Trophoblast cell (in vitro differentiated cells and primary cell): ENCODE measurements at regions not wholly inside any gene's neighbourhood (a gene's known extent, or its start where the extent isn't known, plus 50 kb on each side); places are given as distances from the start of the nearest gene placed in this dataset.

Experiments used
- DNase-seq, 2 donors: peaks; one replicate each; pipeline ENCODE4 v3.0.0-alpha.2; 2016
- H2AFZ ChIP-seq: 2 replicates; pipeline ENCODE4 v1.6.1; 2013; ENCODE audit warnings: low read length, moderate library complexity, mild to moderate bottlenecking; ENCODE audit not compliant: insufficient read depth, poor library complexity
- H2AK5ac ChIP-seq: 2 replicates; pipeline ENCODE4 v1.6.1; 2013; ENCODE audit warnings: mild to moderate bottlenecking, low read length
- H2BK120ac ChIP-seq: 2 replicates; pipeline ENCODE4 v1.6.1; 2013; ENCODE audit warnings: low read length, mild to moderate bottlenecking, moderate library complexity; ENCODE audit not compliant: insufficient read depth, poor library complexity
- H2BK12ac ChIP-seq: 2 replicates; pipeline ENCODE4 v1.6.1; 2013; ENCODE audit warnings: mild to moderate bottlenecking, low read length, moderate library complexity
- H2BK5ac ChIP-seq: 2 replicates; pipeline ENCODE4 v1.6.1; 2013; ENCODE audit warnings: low read length, low read depth, moderate library complexity, mild to moderate bottlenecking; ENCODE audit not compliant: poor library complexity
- H3K14ac ChIP-seq: 2 replicates; pipeline ENCODE4 v1.6.1; 2013; ENCODE audit warnings: mild to moderate bottlenecking, low read length
- H3K18ac ChIP-seq: 2 replicates; pipeline ENCODE4 v1.6.1; 2013; ENCODE audit warnings: mild to moderate bottlenecking, low read length
- H3K23ac ChIP-seq: 2 replicates; pipeline ENCODE4 v1.6.1; 2013; ENCODE audit warnings: low read length
- H3K27ac ChIP-seq: 2 replicates; pipeline ENCODE4 v1.5.1; 2013; ENCODE audit warnings: low read depth, mild to moderate bottlenecking, inconsistent platforms, low read length, moderate library complexity
- H3K27me3 ChIP-seq: 2 replicates; pipeline ENCODE4 v1.6.1; 2013; ENCODE audit warnings: inconsistent platforms, mild to moderate bottlenecking, low read length, moderate library complexity; ENCODE audit not compliant: insufficient read depth
- H3K36me3 ChIP-seq, 2 experiments: 1 replicate in 1 of 2; 2 replicates in 1 of 2; pipeline ENCODE4 v1.6.1; 2013; ENCODE audit warnings: low read length in 2 of 2, mild to moderate bottlenecking in 2 of 2, moderate library complexity in 1 of 2; ENCODE audit not compliant: insufficient read depth in 2 of 2, control insufficient read depth in 1 of 2
- H3K4ac ChIP-seq: 2 replicates; pipeline ENCODE4 v1.6.1; 2013; ENCODE audit warnings: low read depth, mild to moderate bottlenecking, low read length, moderate library complexity
- H3K4me1 ChIP-seq, 2 experiments: 1 replicate in 1 of 2; 2 replicates in 1 of 2; pipeline ENCODE4 v1.6.1; 2013; ENCODE audit warnings: low read length in 2 of 2, mild to moderate bottlenecking in 2 of 2, moderate library complexity in 1 of 2; ENCODE audit not compliant: insufficient read depth in 2 of 2, control insufficient read depth in 1 of 2
- H3K4me2 ChIP-seq: 2 replicates; pipeline ENCODE4 v1.6.1; 2013; ENCODE audit warnings: inconsistent platforms, mild to moderate bottlenecking, low read length, moderate library complexity
- H3K4me3 ChIP-seq: 2 replicates; pipeline ENCODE4 v1.5.1; 2013; ENCODE audit warnings: mild to moderate bottlenecking, low read depth, low read length, inconsistent platforms
- H3K79me1 ChIP-seq: one replicate; pipeline ENCODE4 v1.6.1; 2013; ENCODE audit warnings: low read length
- H3K79me2 ChIP-seq: 2 replicates; pipeline ENCODE4 v1.6.1; 2013; ENCODE audit warnings: low read length, mild to moderate bottlenecking; ENCODE audit not compliant: control insufficient read depth, insufficient read depth, poor library complexity
- H3K9ac ChIP-seq: 2 replicates; pipeline ENCODE4 v1.6.1; 2013; ENCODE audit warnings: mild to moderate bottlenecking, low read length
- H3K9me3 ChIP-seq: 2 replicates; pipeline ENCODE4 v1.6.1; 2013; ENCODE audit warnings: low read depth, mild to moderate bottlenecking, control low read depth, inconsistent platforms, low read length; ENCODE audit not compliant: insufficient read depth
- H4K12ac ChIP-seq: 2 replicates; pipeline ENCODE4 v1.6.1; 2013; ENCODE audit warnings: low read depth, mild to moderate bottlenecking, low read length, moderate library complexity
- H4K8ac ChIP-seq: 2 replicates; pipeline ENCODE4 v1.6.1; 2013; ENCODE audit warnings: low read depth, mild to moderate bottlenecking, low read length, moderate library complexity
- H4K91ac ChIP-seq: one replicate; pipeline ENCODE4 v1.6.1; 2013; ENCODE audit warnings: low read depth, mild to moderate bottlenecking, low read length, moderate library complexity
- WGBS: extraction: QIAGEN DNeasy Blood & Tissue Kit; methylation state at CpG from one replicate; pipeline ENCODE4 v1.1.7; 2013; ENCODE audit warnings: missing lambda C conversion rate; ENCODE audit not compliant: insufficient read length, insufficient coverage; ENCODE audit errors: extremely low coverage; 5-methylcytosine and 5-hydroxymethylcytosine counted together

DNA sequence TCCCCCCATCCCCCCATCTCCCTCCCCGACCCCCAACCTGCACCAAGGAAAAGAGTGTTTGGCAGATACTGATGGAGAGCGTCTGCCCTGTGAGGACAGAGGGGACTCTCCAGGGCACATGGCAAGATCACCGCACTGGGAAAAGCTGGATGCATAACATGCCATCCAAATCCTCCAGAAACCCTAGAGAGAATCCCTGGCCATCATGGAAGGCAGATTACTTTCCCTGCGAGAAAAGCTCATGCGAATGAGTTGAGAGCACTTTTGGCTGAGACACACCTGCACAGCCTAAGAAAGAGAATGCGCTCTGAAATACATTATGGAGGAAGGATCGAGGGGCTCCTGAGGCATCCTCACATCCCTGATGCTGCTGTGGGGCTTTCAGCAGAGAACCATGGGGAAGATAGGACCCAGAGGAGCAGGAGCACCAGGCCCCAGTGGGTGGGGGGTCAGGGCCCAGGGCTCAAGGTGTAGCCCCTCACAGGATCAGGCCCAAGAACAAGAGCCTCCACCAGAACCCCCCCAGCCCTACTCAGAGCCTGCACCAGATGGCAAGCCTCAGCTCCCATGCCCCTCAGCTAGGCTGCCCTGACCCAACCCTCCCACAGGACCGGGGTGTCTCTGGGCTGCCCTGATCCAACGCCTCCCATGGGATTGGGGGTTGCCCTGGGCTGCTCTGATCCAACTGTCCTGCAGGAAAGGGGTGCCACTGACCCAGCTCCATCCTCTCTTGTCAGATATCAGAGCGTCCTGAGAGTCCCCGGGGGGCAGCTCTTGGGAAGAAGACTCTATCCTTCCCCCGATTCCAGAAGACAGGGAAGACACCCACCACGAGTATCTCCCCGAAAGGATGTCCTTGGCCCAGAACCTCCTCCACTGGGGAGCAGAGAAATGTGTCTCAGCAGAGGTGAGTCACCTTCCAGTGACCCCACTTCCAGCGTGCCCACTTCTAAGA lies 153.4 kb downstream of the NDUFA10 start:
- Histone ChIP-seq H3K36me3 (no peaks in the 10 kb centered on the region), H3K79me1 (no peaks in the 10 kb centered on the region), H3K79me2 (no peaks in the 10 kb centered on the region), H3K9ac (no peak overlapping the region), H2BK12ac (no peak overlapping the region), H2BK120ac (no peak overlapping the region), H4K12ac (no peak overlapping the region), H3K27me3 (no peaks in the 10 kb centered on the region), H3K27ac (no peak overlapping the region), H3K4me3 (no peak overlapping the region), H2AK5ac (no peak overlapping the region), H4K91ac (no peak overlapping the region), H3K14ac (no peak overlapping the region), H3K4me2 (no peak overlapping the region), H4K8ac (no peak overlapping the region), H3K23ac (no peak overlapping the region), H3K4me1 (no peaks in the 10 kb centered on the region), H3K9me3 (peaks cover 9% of the 10 kb centered on the region), H2AFZ (no peak overlapping the region), H2BK5ac (no peak overlapping the region), H3K18ac (no peak overlapping the region), H3K4ac (no peak overlapping the region)
- WGBS = no CpG with 5 or more reads among the region's 15 CpGs
- DNase-seq = no peak

DNA sequence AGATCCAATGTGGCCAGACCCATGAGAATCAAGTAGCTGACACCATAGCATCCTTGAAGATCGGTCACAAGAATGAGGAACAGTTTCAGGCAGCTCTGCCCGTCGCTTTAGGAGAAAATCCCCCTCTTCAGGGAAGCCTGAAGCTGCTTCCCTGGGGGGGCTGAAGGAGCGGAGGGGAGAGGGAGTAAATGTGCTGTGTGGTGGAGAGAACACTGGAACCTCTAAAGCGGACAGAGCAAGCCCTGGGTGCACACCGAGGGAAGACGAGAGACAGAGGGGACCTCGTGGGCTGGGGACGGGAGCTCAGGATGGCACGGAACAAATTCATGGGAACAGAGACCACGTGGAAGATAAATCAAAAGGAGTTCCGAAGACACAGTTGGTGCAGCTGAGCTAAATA lies 154.3 kb downstream of the NDUFA10 start:
- H3K27ac ChIP-seq = no peak overlapping the region
- H3K4ac ChIP-seq = no peak overlapping the region
- no peak overlapping the region for H4K91ac ChIP-seq
- H2BK5ac ChIP-seq = no peak overlapping the region
- H4K12ac ChIP-seq = no peak overlapping the region
- no peak overlapping the region for H3K9ac ChIP-seq
- peaks cover 16% of the 10 kb centered on the region for H3K9me3 ChIP-seq
- H3K4me1 ChIP-seq = no peaks in the 10 kb centered on the region
- no peak for DNase-seq
- no peaks in the 10 kb centered on the region for H3K79me1 ChIP-seq
- no peaks in the 10 kb centered on the region for H3K27me3 ChIP-seq
- WGBS = no CpG with 5 or more reads among the region's 12 CpGs
- H2AFZ ChIP-seq = no peak overlapping the region
- H2BK120ac ChIP-seq = no peak overlapping the region
- H3K4me3 ChIP-seq = peak overlapping the region; percentile 2
- no peak overlapping the region for H3K23ac ChIP-seq
- H2AK5ac ChIP-seq = no peak overlapping the region
- no peaks in the 10 kb centered on the region for H3K79me2 ChIP-seq
- H3K14ac ChIP-seq = no peak overlapping the region
- H4K8ac ChIP-seq = no peak overlapping the region
- H3K4me2 ChIP-seq = no peak overlapping the region
- no peak overlapping the region for H3K18ac ChIP-seq
- no peaks in the 10 kb centered on the region for H3K36me3 ChIP-seq
- H2BK12ac ChIP-seq = no peak overlapping the region

DNA sequence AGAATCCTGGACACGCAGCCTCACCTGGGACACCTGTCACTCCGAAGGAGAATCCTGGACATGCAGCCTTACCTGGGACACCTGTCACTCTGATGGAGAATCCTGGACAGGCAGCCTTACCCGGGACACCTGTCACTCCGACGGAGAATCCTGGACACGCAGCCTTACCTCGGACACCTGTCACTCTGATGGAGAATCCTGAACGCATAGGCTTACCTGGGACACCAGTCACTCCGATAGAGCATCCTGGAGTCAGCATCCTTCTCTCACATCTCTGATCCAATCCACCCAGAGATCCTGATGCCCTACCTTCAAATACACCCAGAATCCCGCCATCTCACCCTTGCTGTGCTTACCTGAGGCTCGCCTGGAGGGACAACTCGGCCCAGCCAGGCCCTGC lies 154.9 kb downstream of the NDUFA10 start:
- H2AK5ac ChIP-seq = no peak overlapping the region
- no CpG with 5 or more reads among the region's 12 CpGs for WGBS

DNA sequence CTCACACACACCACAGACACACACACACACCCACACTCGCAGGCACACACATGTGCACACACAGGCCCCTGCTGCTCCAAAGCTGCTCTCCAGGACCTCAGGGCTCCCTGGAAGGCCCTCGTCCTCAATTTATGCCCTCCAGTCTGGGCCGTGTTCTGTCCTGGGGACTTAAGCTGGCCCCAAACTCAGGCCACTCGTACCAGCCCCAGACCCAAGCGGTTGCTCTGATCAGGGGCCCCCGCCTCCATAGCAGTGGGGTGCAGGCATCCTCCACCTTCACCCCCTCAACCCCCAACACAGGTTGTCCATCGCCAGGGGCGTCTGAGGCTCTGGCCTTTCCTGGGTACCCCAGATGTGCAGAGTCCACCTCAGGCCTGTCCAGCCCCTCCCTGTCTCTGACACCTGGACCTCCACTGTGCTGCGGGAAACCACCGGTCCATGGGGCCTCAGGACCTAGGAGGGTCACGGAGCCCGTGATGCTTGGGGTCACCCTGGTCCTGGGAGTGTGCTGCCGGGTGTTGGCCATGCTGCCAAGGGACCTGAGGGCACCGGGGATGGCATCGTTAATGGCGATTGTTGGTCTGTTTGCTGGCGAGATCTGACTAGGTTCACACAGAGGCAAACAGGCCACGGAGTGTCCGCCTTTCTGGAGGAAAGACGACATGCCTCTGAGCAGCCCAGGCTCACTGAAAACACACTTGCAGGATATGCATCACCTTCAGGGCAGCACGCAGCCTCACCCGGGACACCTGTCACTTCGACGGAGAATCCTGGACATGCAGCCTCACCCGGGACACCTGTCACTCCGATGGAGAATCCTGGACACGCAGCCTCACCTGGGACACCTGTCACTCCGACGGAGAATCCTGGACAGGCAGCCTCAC lies 155.6 kb downstream of the NDUFA10 start:
- H3K79me1 ChIP-seq = no peaks in the 10 kb centered on the region
- H3K14ac ChIP-seq = no peak overlapping the region
- no peak overlapping the region for H2BK12ac ChIP-seq
- no peaks in the 10 kb centered on the region for H3K79me2 ChIP-seq
- no peak overlapping the region for H4K8ac ChIP-seq
- H4K91ac ChIP-seq = no peak overlapping the region
- no CpG with 5 or more reads among the region's 29 CpGs for WGBS
- H3K27ac ChIP-seq = no peak overlapping the region
- H2AK5ac ChIP-seq = no peak overlapping the region
- H3K18ac ChIP-seq = no peak overlapping the region
- no peaks in the 10 kb centered on the region for H3K36me3 ChIP-seq
- H2AFZ ChIP-seq = no peak overlapping the region
- H3K4me1 ChIP-seq = no peaks in the 10 kb centered on the region
- no peak overlapping the region for H3K4me2 ChIP-seq
- H3K9ac ChIP-seq = no peak overlapping the region
- no peaks in the 10 kb centered on the region for H3K27me3 ChIP-seq
- no peak overlapping the region for H3K4ac ChIP-seq
- H2BK120ac ChIP-seq = no peak overlapping the region
- H3K9me3 ChIP-seq = peaks cover 20% of the 10 kb centered on the region
- H4K12ac ChIP-seq = no peak overlapping the region
- no peak overlapping the region for H3K23ac ChIP-seq
- peak overlapping the region; percentile 8 for H3K4me3 ChIP-seq
- DNase-seq = no peak
- H2BK5ac ChIP-seq = no peak overlapping the region

More for the DNA sequence above, 154.9 kb downstream of the NDUFA10 start:
- H3K14ac ChIP-seq = no peak overlapping the region
- H3K9ac ChIP-seq = no peak overlapping the region
- no peak overlapping the region for H3K27ac ChIP-seq
- H3K4me3 ChIP-seq = no peak overlapping the region
- H3K4ac ChIP-seq = no peak overlapping the region
- H3K79me2 ChIP-seq = no peaks in the 10 kb centered on the region
- H3K9me3 ChIP-seq = peaks cover 20% of the 10 kb centered on the region
- no peak overlapping the region for H2BK120ac ChIP-seq
- no peak overlapping the region for H4K91ac ChIP-seq
- H4K8ac ChIP-seq = no peak overlapping the region
- no peak overlapping the region for H3K23ac ChIP-seq
- no peak overlapping the region for H2AFZ ChIP-seq
- H3K4me2 ChIP-seq = no peak overlapping the region
- H3K4me1 ChIP-seq = no peaks in the 10 kb centered on the region
- no peak overlapping the region for H2BK5ac ChIP-seq
- no peaks in the 10 kb centered on the region for H3K79me1 ChIP-seq
- H3K27me3 ChIP-seq = no peaks in the 10 kb centered on the region
- H2BK12ac ChIP-seq = no peak overlapping the region
- no peak overlapping the region for H3K18ac ChIP-seq
- DNase-seq = no peak
- H3K36me3 ChIP-seq = no peaks in the 10 kb centered on the region
- no peak overlapping the region for H4K12ac ChIP-seq
